Stomach (tissue), 8 donors: ENCODE measurements at regions not wholly inside any gene's neighbourhood (a gene's known extent, or its start where the extent isn't known, plus 50 kb on each side); places are given as distances from the start of the nearest gene placed in this dataset.

ENCODE experiments used
- DNase-seq, 2 donors: peaks; one replicate each; pipeline versions ENCODE4 v3.0.0 to v3.0.0-alpha.2; 2013 to 2019
- H3K27ac ChIP-seq, 5 donors: fragments of 200-600 bp in 4 of 5; sonication (generic) in 4 of 5; one replicate each; pipeline ENCODE4 v1.5.1; 2013 to 2019; ENCODE audit warnings: mild to moderate bottlenecking in 1 of 5, moderate library complexity in 1 of 5
- H3K27me3 ChIP-seq, 3 donors: fragments of 200-600 bp; sonication (generic); one replicate each; pipeline ENCODE4 v1.5.1; 2017 to 2019; ENCODE audit warnings: mixed run types in 1 of 3
- H3K36me3 ChIP-seq, 4 donors: fragments of 200-600 bp; sonication (generic); 1 replicate in 3 of 4; 2 replicates in 1 of 4; pipeline ENCODE4 v1.5.1; 2016 to 2019
- H3K4me1 ChIP-seq, 4 donors: fragments of 200-600 bp; sonication (generic); one replicate each; pipeline ENCODE4 v1.5.1; 2016 to 2019
- H3K4me3 ChIP-seq, 4 donors: fragments of 200-600 bp; sonication (generic) in 3 of 4; one replicate each; pipeline ENCODE4 v1.5.1; 2016 to 2019; ENCODE audit warnings: mild to moderate bottlenecking in 1 of 4
- H3K9me3 ChIP-seq, 4 donors: fragments of 200-600 bp; sonication (generic); one replicate each; pipeline ENCODE4 v1.5.1; 2016 to 2019
- CTCF ChIP-seq, 7 experiments: fragments of 450-650 bp in 4 of 7; fragments of 200-600 bp in 3 of 7; sonication (generic) in 3 of 7; IDR thresholded peaks; one replicate each; pipeline ENCODE4 v1.5.1; 2016 to 2019; ENCODE audit warnings: antibody characterized with exemption in 7 of 7, control low read depth in 2 of 7, mild to moderate bottlenecking in 1 of 7
- EP300 ChIP-seq: sonication (generic); formaldehyde crosslinking; IDR thresholded peaks from one replicate; pipeline ENCODE4 v1.6.1; 2017; ENCODE audit warnings: antibody characterized with exemption
- POLR2A ChIP-seq, 4 donors: fragments of 450-650 bp; IDR thresholded peaks; one replicate each; pipeline ENCODE4 v1.6.1; 2016; ENCODE audit warnings: antibody characterized with exemption in 4 of 4, control low read depth in 2 of 4, mild to moderate bottlenecking in 1 of 4, moderate library complexity in 1 of 4
- POLR2AphosphoS5 ChIP-seq, 3 donors: sonication (generic); formaldehyde crosslinking; IDR thresholded peaks; one replicate each; pipeline ENCODE4 v1.6.1; 2016; ENCODE audit warnings: antibody characterized with exemption in 3 of 3
- WGBS, 5 donors: extraction: QIAGEN DNeasy Blood & Tissue Kit in 3 of 5; methylation state at CpG; one replicate each; pipeline versions ENCODE4 v1.1.5 to v1.1.7; 2013 to 2018; 5-methylcytosine and 5-hydroxymethylcytosine counted together
- intact Hi-C: fragments of 100-400 bp; cut with DNase I; formaldehyde crosslinking; loops from one replicate; pipeline ENCODE4 v1.15.1; 2023; ENCODE audit warnings: low total_unique reads
- donor health status: healthy with polysubstance abuse.
- donor health status: Bipolar disorder and iron deficiency.
- donor health status: healthy.

DNA sequence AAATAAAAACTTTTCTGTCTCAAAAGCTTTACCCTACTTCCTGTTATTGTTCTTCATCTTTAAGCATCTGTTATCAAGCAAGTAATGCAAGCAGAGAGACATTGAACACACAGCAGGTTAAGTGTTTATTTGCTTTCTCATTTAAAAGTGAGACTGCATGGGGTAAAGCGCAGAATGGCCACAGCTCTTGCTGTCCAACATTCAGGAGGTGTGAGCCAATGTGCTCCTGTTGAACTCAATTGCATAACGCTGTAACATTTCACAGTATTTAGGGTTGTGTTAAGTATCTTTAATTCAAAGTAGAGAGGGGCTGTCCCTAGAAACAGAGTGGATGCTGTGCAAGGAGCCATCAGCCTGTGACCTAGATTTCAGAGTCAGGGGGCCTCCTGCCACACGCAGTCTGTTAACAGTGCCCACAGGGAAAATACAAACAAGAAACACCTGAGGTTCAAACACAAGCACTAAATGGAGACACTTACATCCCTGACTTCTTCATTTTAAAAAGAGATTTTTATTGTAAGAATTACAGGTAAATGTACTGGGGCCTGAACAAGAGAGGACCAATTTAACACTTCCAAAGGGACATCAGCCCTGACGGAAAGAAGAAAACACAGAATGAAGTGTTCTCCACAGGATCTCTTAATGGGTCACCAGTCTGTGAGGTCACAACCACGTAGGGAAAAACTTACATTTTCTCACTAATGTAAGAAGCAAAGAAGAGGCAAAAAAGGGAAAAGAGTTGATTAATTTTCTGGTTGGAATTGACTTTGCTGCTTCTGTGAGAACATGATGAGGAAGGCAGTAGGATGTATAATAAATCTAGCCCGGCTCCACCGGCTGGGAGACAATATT, 815.1 kb downstream of the VGLL3 start:
- H3K27me3 ChIP-seq: no peaks in the 10 kb centered on the region
- peak in 1 of 2 donors; percentile 14 for DNase-seq
- no peaks in the 10 kb centered on the region for H3K36me3 ChIP-seq
- intact Hi-C loops: no loop called here
- no peaks in the 10 kb centered on the region for H3K9me3 ChIP-seq
- H3K27ac ChIP-seq: no peak overlapping the region
- WGBS, 5 donors: 63 to 72% (median 67%) methylated on average over 7 of the region's 7 CpGs
- TF ChIP-seq CTCF (IDR thresholded peaks at IDR 0.05) (no peak), POLR2AphosphoS5 (IDR thresholded peaks at IDR 0.05) (no peak), EP300 (no peak), POLR2A (IDR thresholded peaks at IDR 0.05) (no peak)
- H3K4me3 ChIP-seq: no peak overlapping the region
- H3K4me1 ChIP-seq: peaks cover 0 to 7% (median 0%) of the 10 kb centered on the region in 4 donors

- H3K4me3 ChIP-seq: no peak overlapping the region
- H3K36me3 ChIP-seq: no peaks in the 10 kb centered on the region
- peak in 1 of 2 donors; percentile 33 for DNase-seq
- H3K9me3 ChIP-seq: no peaks in the 10 kb centered on the region
- no peaks in the 10 kb centered on the region for H3K27me3 ChIP-seq
- intact Hi-C loops: no loop called here
- H3K4me1 ChIP-seq: peaks cover 0 to 7% (median 0%) of the 10 kb centered on the region in 4 donors
- no peak overlapping the region for H3K27ac ChIP-seq
- TF ChIP-seq CTCF (IDR thresholded peaks at IDR 0.05) (no peak), POLR2A (IDR thresholded peaks at IDR 0.05) (no peak), EP300 (no peak), POLR2AphosphoS5 (IDR thresholded peaks at IDR 0.05) (no peak)
- 12 to 31% (median 22%) methylated on average over 3 of the region's 3 CpGs for WGBS, 5 donors
Observed at GRCh38 chr3:86175051-86175536, 815.9 kb downstream of the VGLL3 start.

GRCh38 chr3:86173401-86173800, 817.5 kb downstream of the VGLL3 start:
- no peak for DNase-seq
- intact Hi-C loops: no loop called here
- no peaks in the 10 kb centered on the region for H3K36me3 ChIP-seq
- 66 to 82% (median 70%) methylated on average over 3 of the region's 3 CpGs for WGBS, 5 donors
- H3K27me3 ChIP-seq: no peaks in the 10 kb centered on the region
- no peaks in the 10 kb centered on the region for H3K9me3 ChIP-seq
- no peak overlapping the region for H3K27ac ChIP-seq
- TF ChIP-seq POLR2A (IDR thresholded peaks at IDR 0.05): no peak
- no peak for TF ChIP-seq CTCF (IDR thresholded peaks at IDR 0.05)
- TF ChIP-seq POLR2AphosphoS5 (IDR thresholded peaks at IDR 0.05): no peak
- TF ChIP-seq EP300: no peak
- no peak overlapping the region for H3K4me3 ChIP-seq
- peaks cover 0 to 7% (median 0%) of the 10 kb centered on the region in 4 donors for H3K4me1 ChIP-seq

GRCh38 chr3:86168512-86168911, 822.4 kb downstream of the VGLL3 start:
- WGBS, 5 donors: 74 to 98% (median 93%) methylated on average over 1 of the region's 1 CpG
- intact Hi-C loops: no loop called here
- H3K4me1 ChIP-seq: no peaks in the 10 kb centered on the region
- no peak overlapping the region for H3K4me3 ChIP-seq
- no peaks in the 10 kb centered on the region for H3K36me3 ChIP-seq
- no peak for DNase-seq
- TF ChIP-seq POLR2AphosphoS5 (IDR thresholded peaks at IDR 0.05) (no peak), EP300 (no peak), POLR2A (IDR thresholded peaks at IDR 0.05) (no peak), CTCF (IDR thresholded peaks at IDR 0.05) (no peak)
- H3K27ac ChIP-seq: no peak overlapping the region
- H3K27me3 ChIP-seq: no peaks in the 10 kb centered on the region
- no peaks in the 10 kb centered on the region for H3K9me3 ChIP-seq
